ENCODE measurements at regions not wholly inside any gene's neighbourhood (a gene's known extent, or its start where the extent isn't known, plus 50 kb on each side); places are given as distances from the start of the nearest gene placed in this dataset.

GRCh38 chr13:104693126-104693525 lies 1626.9 kb upstream of the SLC10A2 start:
- Histone ChIP-seq H3K27ac (ENCODE audit: poor library complexity, severe bottlenecking) (no peak overlapping the region), H3K4me1 (ENCODE audit: insufficient read depth, poor library complexity, severe bottlenecking) (no peaks in the 10 kb centered on the region), H3K27me3 (ENCODE audit: insufficient read depth, poor library complexity, severe bottlenecking) (no peaks in the 10 kb centered on the region), H3K4me3 (ENCODE audit: severe bottlenecking) (no peak overlapping the region), H3K9me3 (ENCODE audit: severe bottlenecking) (no peaks in the 10 kb centered on the region), H3K36me3 (ENCODE audit: low read depth) (no peaks in the 10 kb centered on the region)
- TF ChIP-seq CTCF (IDR thresholded peaks at IDR 0.05; ENCODE audit: poor library complexity, severe bottlenecking) = no peak
- DNase-seq (ENCODE audit: low spot score) (no peak), ATAC-seq (ENCODE audit: low read depth) (no peak)

GRCh38 chr13:104691767-104692467 lies 1625.7 kb upstream of the SLC10A2 start:
- H3K4me1 ChIP-seq (ENCODE audit: insufficient read depth, poor library complexity, severe bottlenecking) = no peaks in the 10 kb centered on the region
- no peak overlapping the region for H3K4me3 ChIP-seq (ENCODE audit: severe bottlenecking)
- no peaks in the 10 kb centered on the region for H3K9me3 ChIP-seq (ENCODE audit: severe bottlenecking)
- H3K36me3 ChIP-seq (ENCODE audit: low read depth) = no peaks in the 10 kb centered on the region
- H3K27me3 ChIP-seq (ENCODE audit: insufficient read depth, poor library complexity, severe bottlenecking) = no peaks in the 10 kb centered on the region
- no peak for ATAC-seq (ENCODE audit: low read depth)
- TF ChIP-seq CTCF (IDR thresholded peaks at IDR 0.05; ENCODE audit: poor library complexity, severe bottlenecking) = no peak
- no peak for DNase-seq (ENCODE audit: low spot score)
- H3K27ac ChIP-seq (ENCODE audit: poor library complexity, severe bottlenecking) = no peak overlapping the region

- no peak for ATAC-seq (ENCODE audit: low read depth)
- H3K36me3 ChIP-seq (ENCODE audit: low read depth) = no peaks in the 10 kb centered on the region
- H3K27ac ChIP-seq (ENCODE audit: poor library complexity, severe bottlenecking) = no peak overlapping the region
- H3K4me3 ChIP-seq (ENCODE audit: severe bottlenecking) = no peak overlapping the region
- no peaks in the 10 kb centered on the region for H3K9me3 ChIP-seq (ENCODE audit: severe bottlenecking)
- TF ChIP-seq CTCF (IDR thresholded peaks at IDR 0.05; ENCODE audit: poor library complexity, severe bottlenecking) = no peak
- no peaks in the 10 kb centered on the region for H3K27me3 ChIP-seq (ENCODE audit: insufficient read depth, poor library complexity, severe bottlenecking)
- no peaks in the 10 kb centered on the region for H3K4me1 ChIP-seq (ENCODE audit: insufficient read depth, poor library complexity, severe bottlenecking)
- DNase-seq (ENCODE audit: low spot score) = no peak
These were observed 1620.3 kb upstream of the SLC10A2 start for GRCh38 chr13:104686484-104686883.

- no peaks in the 10 kb centered on the region for H3K27me3 ChIP-seq (ENCODE audit: insufficient read depth, poor library complexity, severe bottlenecking)
- H3K36me3 ChIP-seq (ENCODE audit: low read depth) = no peaks in the 10 kb centered on the region
- ATAC-seq (ENCODE audit: low read depth) (no peak), DNase-seq (ENCODE audit: low spot score) (no peak)
- no peaks in the 10 kb centered on the region for H3K9me3 ChIP-seq (ENCODE audit: severe bottlenecking)
- H3K4me1 ChIP-seq (ENCODE audit: insufficient read depth, poor library complexity, severe bottlenecking) = no peaks in the 10 kb centered on the region
- no peak overlapping the region for H3K4me3 ChIP-seq (ENCODE audit: severe bottlenecking)
- no peak overlapping the region for H3K27ac ChIP-seq (ENCODE audit: poor library complexity, severe bottlenecking)
- no peak for TF ChIP-seq CTCF (IDR thresholded peaks at IDR 0.05; ENCODE audit: poor library complexity, severe bottlenecking)
These were observed 1617.6 kb upstream of the SLC10A2 start for GRCh38 chr13:104683789-104684188.

GRCh38 chr13:104678161-104678560 lies 1611.9 kb upstream of the SLC10A2 start:
- no peak overlapping the region for H3K4me3 ChIP-seq (ENCODE audit: severe bottlenecking)
- no peak overlapping the region for H3K27ac ChIP-seq (ENCODE audit: poor library complexity, severe bottlenecking)
- TF ChIP-seq CTCF (IDR thresholded peaks at IDR 0.05; ENCODE audit: poor library complexity, severe bottlenecking) = no peak
- no peaks in the 10 kb centered on the region for H3K4me1 ChIP-seq (ENCODE audit: insufficient read depth, poor library complexity, severe bottlenecking)
- no peaks in the 10 kb centered on the region for H3K9me3 ChIP-seq (ENCODE audit: severe bottlenecking)
- H3K27me3 ChIP-seq (ENCODE audit: insufficient read depth, poor library complexity, severe bottlenecking) = no peaks in the 10 kb centered on the region
- DNase-seq (ENCODE audit: low spot score) (no peak), ATAC-seq (ENCODE audit: low read depth) (no peak)
- no peaks in the 10 kb centered on the region for H3K36me3 ChIP-seq (ENCODE audit: low read depth)

All from RWPE2 (cell line).